ENCODE measurements at regions not wholly inside any gene's neighbourhood (a gene's known extent, or its start where the extent isn't known, plus 50 kb on each side); places are given as distances from the start of the nearest gene placed in this dataset.

GRCh38 chr7:126052229-126052628, 1122.6 kb upstream of the POT1 start:
- no peak for TF ChIP-seq EP300 (IDR thresholded peaks at IDR 0.05; ENCODE audit: borderline replicate concordance)
- TF ChIP-seq TCF12 (IDR thresholded peaks at IDR 0.05; ENCODE audit: low read depth) = no peak
- no peak for TF ChIP-seq RAD21 (IDR thresholded peaks at IDR 0.05; ENCODE audit: low read depth)
- no peak for TF ChIP-seq REST (IDR thresholded peaks at IDR 0.05; ENCODE audit: low read depth)
- no peak for TF ChIP-seq MAX (IDR thresholded peaks at IDR 0.05)
- no peak for TF ChIP-seq EGR1 (IDR thresholded peaks at IDR 0.05)
- no peak for TF ChIP-seq TAF1 (IDR thresholded peaks at IDR 0.05; ENCODE audit: low read depth)
- TF ChIP-seq USF1 (IDR thresholded peaks at IDR 0.05) = no peak
- no peak for TF ChIP-seq CEBPB (IDR thresholded peaks at IDR 0.05)

Data from Ishikawa (cell line).